ENCODE measurements at regions not wholly inside any gene's neighbourhood (a gene's known extent, or its start where the extent isn't known, plus 50 kb on each side); places are given as distances from the start of the nearest gene placed in this dataset.
"Not testable (repeated sequence)": the region's sequence is repeated elsewhere in the genome, so short reads cannot be mapped to it uniquely, and the experiment has no call there.

- DNase-seq: no peak
These were observed 258.9 kb downstream of the KCNRG start for GRCh38 chr13:50274181-50274580.

GRCh38 chr13:50275392-50276063, 260.3 kb downstream of the KCNRG start:
- no peak for DNase-seq

GRCh38 chr13:50276550-50276949, 261.3 kb downstream of the KCNRG start:
- DNase-seq: no peak

GRCh38 chr13:50277127-50277526, 261.9 kb downstream of the KCNRG start:
- no peak for DNase-seq

GRCh38 chr13:50277906-50278305, 262.7 kb downstream of the KCNRG start:
- no peak for DNase-seq

GRCh38 chr13:50280441-50280937, 265.2 kb downstream of the KCNRG start:
- DNase-seq: no peak

- no peak for DNase-seq
These were observed 266.8 kb downstream of the KCNRG start for GRCh38 chr13:50282016-50282415.

- no peak for DNase-seq
These were observed 267.8 kb downstream of the KCNRG start for GRCh38 chr13:50283017-50283416.

GRCh38 chr13:50284540-50284939, 269.3 kb downstream of the KCNRG start:
- no peak for DNase-seq

GRCh38 chr13:50285283-50285682, 270.0 kb downstream of the KCNRG start:
- DNase-seq: no peak

GRCh38 chr13:50286324-50286723, 271.1 kb downstream of the KCNRG start:
- no peak for DNase-seq

- DNase-seq: no peak
These were observed 274.9 kb downstream of the KCNRG start for GRCh38 chr13:50290186-50290585.

- DNase-seq: no peak
These were observed 276.4 kb downstream of the KCNRG start for GRCh38 chr13:50291611-50292010.

- no peak for DNase-seq
These were observed 276.8 kb downstream of the KCNRG start for GRCh38 chr13:50292081-50292480.

- not testable (repeated sequence) for DNase-seq
These were observed 279.2 kb downstream of the KCNRG start for GRCh38 chr13:50294425-50294824.

- no peak for DNase-seq
These were observed 284.5 kb downstream of the KCNRG start for GRCh38 chr13:50299546-50300249.

GRCh38 chr13:50303963-50304721, 288.9 kb downstream of the KCNRG start:
- DNase-seq: no peak

GRCh38 chr13:50306156-50306555, 290.9 kb downstream of the KCNRG start:
- DNase-seq: no peak

- peak; percentile 53 to 70 for DNase-seq
These were observed 294.1 kb downstream of the KCNRG start for GRCh38 chr13:50309318-50309717.

GRCh38 chr13:50309882-50310594, 294.8 kb downstream of the KCNRG start:
- no peak for DNase-seq

GRCh38 chr13:50310734-50311133, 295.5 kb downstream of the KCNRG start:
- no peak for DNase-seq

GRCh38 chr13:50318887-50319286, 303.6 kb downstream of the KCNRG start:
- DNase-seq: no peak
